MM.1S (cell line): ENCODE measurements at regions not wholly inside any gene's neighbourhood (a gene's known extent, or its start where the extent isn't known, plus 50 kb on each side); places are given as distances from the start of the nearest gene placed in this dataset.

Experiments used
- DNase-seq: peaks from one replicate; pipeline ENCODE4 v3.0.0-alpha.2; 2015
- H2AFZ ChIP-seq: fragments of 300-600 bp; sonication (generic); 2 replicates; pipeline ENCODE4 v1.6.0; 2016; ENCODE audit warnings: antibody characterized with exemption, low read length
- H3F3A ChIP-seq: fragments of 300-600 bp; sonication (generic); 2 replicates; pipeline ENCODE4 v1.6.1; 2016; ENCODE audit warnings: mild to moderate bottlenecking, antibody characterized with exemption, low read length, moderate library complexity, mixed read lengths; ENCODE audit not compliant: insufficient read depth
- H3K27ac ChIP-seq: fragments of 300-600 bp; sonication (generic); 2 replicates; pipeline ENCODE4 v1.5.1; 2016; ENCODE audit warnings: mild to moderate bottlenecking, low read length
- H3K27me3 ChIP-seq: fragments of 300-600 bp; sonication (generic); replicated peaks from 2 replicates; pipeline ENCODE4 v1.6.0; 2016; ENCODE audit warnings: low read length; ENCODE audit not compliant: insufficient read depth
- H3K36me3 ChIP-seq: fragments of 300-600 bp; sonication (generic); replicated peaks from 2 replicates; pipeline ENCODE4 v1.6.1; 2016; ENCODE audit warnings: mild to moderate bottlenecking, low read length, mixed read lengths; ENCODE audit not compliant: insufficient read depth
- H3K4me1 ChIP-seq: fragments of 300-600 bp; sonication (generic); 2 replicates; pipeline ENCODE4 v1.6.1; 2016; ENCODE audit warnings: low read length, mixed read lengths
- H3K4me2 ChIP-seq: fragments of 300-600 bp; sonication (generic); 2 replicates; pipeline ENCODE4 v1.6.0; 2016; ENCODE audit warnings: low read depth, low read length
- H3K4me3 ChIP-seq: fragments of 300-600 bp; sonication (generic); 2 replicates; pipeline ENCODE4 v1.5.1; 2016; ENCODE audit warnings: low read length, mixed read lengths
- H3K79me2 ChIP-seq: fragments of 300-600 bp; sonication (generic); 2 replicates; pipeline ENCODE4 v1.6.1; 2016; ENCODE audit warnings: mixed run types, low read length, mixed read lengths
- H3K9ac ChIP-seq: fragments of 300-600 bp; sonication (generic); 2 replicates; pipeline ENCODE4 v1.6.1; 2016; ENCODE audit warnings: low read length, mixed read lengths
- H3K9me2 ChIP-seq: fragments of 300-600 bp; sonication (generic); replicated peaks from 2 replicates; pipeline ENCODE4 v1.6.1; 2016; ENCODE audit warnings: mild to moderate bottlenecking, low read length, mixed read lengths; ENCODE audit not compliant: insufficient read depth
- H3K9me3 ChIP-seq: fragments of 300-600 bp; sonication (generic); replicated peaks from 2 replicates; pipeline ENCODE4 v1.6.1; 2016; ENCODE audit warnings: mild to moderate bottlenecking, low read length, mixed read lengths; ENCODE audit not compliant: insufficient read depth
- H4K20me1 ChIP-seq: fragments of 300-600 bp; sonication (generic); 2 replicates; pipeline ENCODE4 v1.6.1; 2016; ENCODE audit warnings: mild to moderate bottlenecking, low read length, moderate library complexity, mixed read lengths; ENCODE audit not compliant: insufficient read depth
- EZH2 ChIP-seq: fragments of 300-600 bp; sonication (generic); optimal IDR thresholded peaks from 2 replicates; pipeline ENCODE3; 2017; ENCODE audit warnings: low read depth, mild to moderate bottlenecking, antibody characterized with exemption, low read length, mixed read lengths
- EZH2phosphoT487 ChIP-seq: fragments of 300-600 bp; sonication (generic); IDR thresholded peaks from 2 replicates; pipeline ENCODE4 v1.6.1; 2018; ENCODE audit warnings: antibody characterized with exemption, low read length
- TF ChIP-seq, protein P1 (sequence below): fragments of 300-600 bp; sonication (generic); IDR thresholded peaks from 2 replicates; pipeline ENCODE4 v1.5.1; 2016; ENCODE audit warnings: antibody characterized with exemption, low read length, mixed read lengths

DNA sequence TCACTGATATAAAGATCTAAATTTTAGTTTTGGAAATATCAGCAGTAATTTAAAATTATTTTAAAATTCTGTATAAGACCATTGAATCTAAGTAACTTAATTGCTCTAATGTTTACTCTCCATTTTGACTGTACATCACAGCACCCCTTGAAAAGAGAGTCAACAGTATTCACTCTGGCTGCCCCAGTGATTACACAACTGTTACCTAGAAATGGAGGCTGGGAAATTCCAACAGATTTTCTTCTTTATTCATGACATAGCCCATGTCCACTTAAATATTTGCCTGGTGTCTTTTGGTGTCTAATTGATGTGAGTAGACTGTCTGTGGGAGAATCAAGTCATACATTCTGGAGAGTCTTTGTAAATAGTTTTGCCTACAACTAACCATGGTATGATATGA is 301.8 kb upstream of the CDH6 start:
- no peaks in the 10 kb centered on the region for H3K36me3 ChIP-seq
- no peaks in the 10 kb centered on the region for H3K9me2 ChIP-seq
- TF ChIP-seq EZH2phosphoT487, result no peak
- no peak for TF ChIP-seq EZH2
- TF ChIP-seq, protein P1, sequence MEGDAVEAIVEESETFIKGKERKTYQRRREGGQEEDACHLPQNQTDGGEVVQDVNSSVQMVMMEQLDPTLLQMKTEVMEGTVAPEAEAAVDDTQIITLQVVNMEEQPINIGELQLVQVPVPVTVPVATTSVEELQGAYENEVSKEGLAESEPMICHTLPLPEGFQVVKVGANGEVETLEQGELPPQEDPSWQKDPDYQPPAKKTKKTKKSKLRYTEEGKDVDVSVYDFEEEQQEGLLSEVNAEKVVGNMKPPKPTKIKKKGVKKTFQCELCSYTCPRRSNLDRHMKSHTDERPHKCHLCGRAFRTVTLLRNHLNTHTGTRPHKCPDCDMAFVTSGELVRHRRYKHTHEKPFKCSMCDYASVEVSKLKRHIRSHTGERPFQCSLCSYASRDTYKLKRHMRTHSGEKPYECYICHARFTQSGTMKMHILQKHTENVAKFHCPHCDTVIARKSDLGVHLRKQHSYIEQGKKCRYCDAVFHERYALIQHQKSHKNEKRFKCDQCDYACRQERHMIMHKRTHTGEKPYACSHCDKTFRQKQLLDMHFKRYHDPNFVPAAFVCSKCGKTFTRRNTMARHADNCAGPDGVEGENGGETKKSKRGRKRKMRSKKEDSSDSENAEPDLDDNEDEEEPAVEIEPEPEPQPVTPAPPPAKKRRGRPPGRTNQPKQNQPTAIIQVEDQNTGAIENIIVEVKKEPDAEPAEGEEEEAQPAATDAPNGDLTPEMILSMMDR, result no peak
- H3K4me3 ChIP-seq, result no peak overlapping the region
- H3K4me1 ChIP-seq, result no peaks in the 10 kb centered on the region
- H3K9me3 ChIP-seq, result no peaks in the 10 kb centered on the region
- no peak overlapping the region for H3K9ac ChIP-seq
- no peaks in the 10 kb centered on the region for H3K27me3 ChIP-seq
- no peak overlapping the region for H2AFZ ChIP-seq
- no peaks in the 10 kb centered on the region for H3F3A ChIP-seq
- no peaks in the 10 kb centered on the region for H3K79me2 ChIP-seq
- H4K20me1 ChIP-seq, result no peaks in the 10 kb centered on the region
- no peak overlapping the region for H3K27ac ChIP-seq
- no peak overlapping the region for H3K4me2 ChIP-seq
- DNase-seq, result no peak

DNA sequence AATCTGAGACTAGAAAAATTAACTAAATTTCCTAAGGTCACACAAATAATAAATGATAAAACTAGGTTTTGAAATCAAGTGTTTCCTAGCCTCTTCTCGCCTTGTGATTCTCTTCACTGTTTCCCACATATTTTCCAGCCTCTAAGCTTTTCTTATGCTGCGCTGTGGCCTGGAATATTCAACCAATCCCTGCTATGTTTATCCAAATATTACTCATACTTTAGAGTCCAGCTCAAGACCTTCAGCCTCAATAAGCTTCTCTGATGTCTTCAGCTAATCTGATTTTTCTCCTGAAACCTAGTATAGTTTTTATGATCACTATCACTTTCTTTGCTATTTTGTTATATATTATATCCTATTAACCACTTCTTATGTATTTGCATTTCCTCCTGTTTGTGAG is 303.1 kb upstream of the CDH6 start:
- Histone ChIP-seq H3K27ac (no peak overlapping the region), H3K36me3 (no peaks in the 10 kb centered on the region), H3F3A (no peaks in the 10 kb centered on the region), H3K79me2 (no peaks in the 10 kb centered on the region), H3K9me3 (no peaks in the 10 kb centered on the region), H3K4me1 (no peaks in the 10 kb centered on the region), H3K27me3 (no peaks in the 10 kb centered on the region), H3K4me3 (no peak overlapping the region), H2AFZ (no peak overlapping the region), H3K9ac (no peak overlapping the region), H3K9me2 (no peaks in the 10 kb centered on the region), H3K4me2 (no peak overlapping the region), H4K20me1 (no peaks in the 10 kb centered on the region)
- TF ChIP-seq, protein P1, result no peak
- TF ChIP-seq EZH2phosphoT487 (no peak), EZH2 (no peak)
- no peak for DNase-seq

DNA sequence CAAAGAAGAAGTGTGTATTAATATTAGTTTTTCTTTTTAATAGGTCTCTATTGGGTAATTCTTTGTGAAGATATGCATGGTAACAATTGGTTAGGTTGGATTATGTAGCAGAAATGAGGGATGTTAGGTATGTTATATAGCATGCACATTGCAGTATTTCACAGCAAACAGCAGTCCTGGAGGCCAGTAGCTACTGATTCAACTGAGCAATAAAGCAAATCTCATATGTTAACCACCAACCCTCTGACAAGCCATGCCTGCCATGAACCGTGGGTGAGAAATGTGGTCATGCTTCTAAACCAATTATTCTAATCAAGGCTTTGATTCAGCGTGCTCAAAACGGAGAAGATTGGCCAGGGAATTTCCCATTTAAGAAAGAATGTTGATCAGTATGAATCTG is 313.0 kb upstream of the CDH6 start:
- no peak overlapping the region for H2AFZ ChIP-seq
- no peaks in the 10 kb centered on the region for H3K9me3 ChIP-seq
- no peaks in the 10 kb centered on the region for H3K4me1 ChIP-seq
- no peak overlapping the region for H3K27ac ChIP-seq
- no peaks in the 10 kb centered on the region for H3K9me2 ChIP-seq
- no peaks in the 10 kb centered on the region for H3F3A ChIP-seq
- no peak for DNase-seq
- H3K79me2 ChIP-seq, result no peaks in the 10 kb centered on the region
- no peak overlapping the region for H3K4me3 ChIP-seq
- no peaks in the 10 kb centered on the region for H3K36me3 ChIP-seq
- no peak for TF ChIP-seq EZH2
- no peak for TF ChIP-seq EZH2phosphoT487
- TF ChIP-seq, protein P1, result no peak
- no peak overlapping the region for H3K9ac ChIP-seq
- no peaks in the 10 kb centered on the region for H3K27me3 ChIP-seq
- no peak overlapping the region for H3K4me2 ChIP-seq
- no peaks in the 10 kb centered on the region for H4K20me1 ChIP-seq

DNA sequence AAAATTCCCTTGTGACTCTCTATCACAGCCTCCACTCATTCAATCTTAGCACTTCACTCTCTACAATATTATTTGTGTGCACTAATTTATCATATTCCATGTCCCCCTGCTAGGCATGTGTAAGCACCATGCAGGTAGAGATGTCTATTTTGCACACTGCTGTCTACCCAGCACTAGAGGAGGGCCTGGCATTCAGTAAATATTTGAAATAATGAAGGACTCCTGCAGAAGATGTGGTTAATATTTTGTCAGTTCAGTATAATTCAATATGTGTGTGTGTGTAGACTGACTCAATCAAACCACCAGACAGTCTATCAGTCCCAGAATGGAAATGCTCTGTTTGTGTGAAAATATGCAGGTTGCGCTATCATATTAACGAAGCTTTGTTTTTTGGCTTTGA is 313.6 kb upstream of the CDH6 start:
- TF ChIP-seq EZH2 (no peak), EZH2phosphoT487 (no peak)
- TF ChIP-seq, protein P1, result no peak
- H3K27ac ChIP-seq, result no peak overlapping the region
- no peak overlapping the region for H3K4me3 ChIP-seq
- H3K4me2 ChIP-seq, result no peak overlapping the region
- H3K9ac ChIP-seq, result no peak overlapping the region
- H2AFZ ChIP-seq, result no peak overlapping the region
- no peaks in the 10 kb centered on the region for H3F3A ChIP-seq
- no peaks in the 10 kb centered on the region for H3K4me1 ChIP-seq
- H3K9me2 ChIP-seq, result no peaks in the 10 kb centered on the region
- no peaks in the 10 kb centered on the region for H3K79me2 ChIP-seq
- no peaks in the 10 kb centered on the region for H3K36me3 ChIP-seq
- no peaks in the 10 kb centered on the region for H3K27me3 ChIP-seq
- no peaks in the 10 kb centered on the region for H4K20me1 ChIP-seq
- H3K9me3 ChIP-seq, result no peaks in the 10 kb centered on the region
- no peak for DNase-seq
